WI38 (cell line): ENCODE measurements at regions not wholly inside any gene's neighbourhood (a gene's known extent, or its start where the extent isn't known, plus 50 kb on each side); places are given as distances from the start of the nearest gene placed in this dataset.

Source experiments
- H3K4me3 ChIP-seq: 2 replicates; pipeline ENCODE4 v1.5.1; 2011; ENCODE audit warnings: low read depth, mild to moderate bottlenecking, control low read depth, low read length
- CTCF ChIP-seq: IDR thresholded peaks from 2 replicates; pipeline ENCODE4 v1.5.1; 2012; ENCODE audit warnings: low read depth, mild to moderate bottlenecking, control low read depth, low read length

GRCh38 chr10:8987712-8988111, 933.2 kb downstream of the GATA3 start:
- TF ChIP-seq CTCF: no peak
- no peak overlapping the region for H3K4me3 ChIP-seq

- no peak overlapping the region for H3K4me3 ChIP-seq
- no peak for TF ChIP-seq CTCF
These were observed 935.9 kb downstream of the GATA3 start for GRCh38 chr10:8990280-8990987.

GRCh38 chr10:8992009-8992408, 937.5 kb downstream of the GATA3 start:
- no peak overlapping the region for H3K4me3 ChIP-seq
- no peak for TF ChIP-seq CTCF

- TF ChIP-seq CTCF: no peak
- no peak overlapping the region for H3K4me3 ChIP-seq
These were observed 939.4 kb downstream of the GATA3 start for GRCh38 chr10:8993864-8994263.

GRCh38 chr10:8998751-8999150, 944.3 kb downstream of the GATA3 start:
- TF ChIP-seq CTCF: no peak
- no peak overlapping the region for H3K4me3 ChIP-seq

- H3K4me3 ChIP-seq: no peak overlapping the region
- no peak for TF ChIP-seq CTCF
These were observed 948.6 kb downstream of the GATA3 start for GRCh38 chr10:9003122-9003521.

GRCh38 chr10:9004736-9005135, 950.2 kb downstream of the GATA3 start:
- no peak for TF ChIP-seq CTCF
- H3K4me3 ChIP-seq: no peak overlapping the region
